HG02885 (cell line): ENCODE measurements at regions not wholly inside any gene's neighbourhood (a gene's known extent, or its start where the extent isn't known, plus 50 kb on each side); places are given as distances from the start of the nearest gene placed in this dataset.
"Not testable (repeated sequence)": the region's sequence is repeated elsewhere in the genome, so short reads cannot be mapped to it uniquely, and the experiment has no call there.

ENCODE experiments used
- ATAC-seq: cut with Tn5 transposase; IDR thresholded peaks from one replicate; pipeline ENCODE4 v1.9.1; 2021; ENCODE audit warnings: mild to moderate bottlenecking; ENCODE audit not compliant: unreplicated experiment, poor library complexity

- peak; percentile 86 for ATAC-seq
These were observed 72.6 kb upstream of the PTPN13 start for GRCh38 chr4:86521373-86521969.

GRCh38 chr4:86522349-86522748, 71.8 kb upstream of the PTPN13 start:
- no peak for ATAC-seq

- no peak for ATAC-seq
These were observed 70.8 kb upstream of the PTPN13 start for GRCh38 chr4:86523333-86523732.

- not testable (repeated sequence) for ATAC-seq
These were observed 66.4 kb upstream of the PTPN13 start for GRCh38 chr4:86527713-86528112.

- ATAC-seq, result no peak
These were observed 64.7 kb upstream of the PTPN13 start for GRCh38 chr4:86529436-86529835.

GRCh38 chr4:86530183-86530582, 63.9 kb upstream of the PTPN13 start:
- ATAC-seq, result no peak

- ATAC-seq, result no peak
These were observed 62.7 kb upstream of the PTPN13 start for GRCh38 chr4:86531440-86531839.

DNA sequence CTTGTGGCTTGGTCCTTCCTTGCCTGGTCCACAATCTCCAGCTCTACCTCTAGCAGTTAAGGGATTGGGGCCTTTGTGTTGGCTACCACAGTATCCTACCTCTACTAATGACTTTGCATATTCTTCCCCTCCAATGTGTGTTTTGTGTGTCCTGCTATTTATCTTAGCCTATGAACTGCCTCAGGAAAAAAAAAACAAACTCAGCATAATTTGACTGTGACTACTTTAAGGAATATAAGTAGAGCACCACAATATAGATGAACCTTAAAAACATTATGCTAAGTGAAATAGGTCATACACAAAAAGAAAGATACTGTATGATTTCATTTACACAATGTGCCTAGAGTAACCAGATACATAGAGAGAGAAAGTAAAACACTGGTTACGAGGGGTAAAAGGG, 61.3 kb upstream of the PTPN13 start:
- no peak for ATAC-seq

DNA sequence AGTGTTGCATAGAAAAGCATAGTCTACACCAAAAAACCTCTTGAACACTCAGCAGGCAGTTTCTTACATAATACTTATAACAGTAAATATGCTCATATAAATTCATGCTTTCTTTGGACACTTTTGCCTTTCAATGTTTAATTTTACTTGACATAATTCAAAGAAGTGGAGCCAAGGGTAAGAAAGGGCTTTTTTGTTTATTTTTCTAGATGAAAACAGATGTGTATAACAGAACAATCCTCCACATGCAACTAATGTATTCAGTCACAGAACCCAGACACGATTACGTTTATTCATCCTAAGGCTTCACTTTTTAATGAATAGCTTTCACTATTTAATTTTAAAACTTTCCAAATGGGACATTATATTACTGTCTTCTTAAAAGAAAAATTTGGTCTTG, 58.0 kb upstream of the PTPN13 start:
- no peak for ATAC-seq

DNA sequence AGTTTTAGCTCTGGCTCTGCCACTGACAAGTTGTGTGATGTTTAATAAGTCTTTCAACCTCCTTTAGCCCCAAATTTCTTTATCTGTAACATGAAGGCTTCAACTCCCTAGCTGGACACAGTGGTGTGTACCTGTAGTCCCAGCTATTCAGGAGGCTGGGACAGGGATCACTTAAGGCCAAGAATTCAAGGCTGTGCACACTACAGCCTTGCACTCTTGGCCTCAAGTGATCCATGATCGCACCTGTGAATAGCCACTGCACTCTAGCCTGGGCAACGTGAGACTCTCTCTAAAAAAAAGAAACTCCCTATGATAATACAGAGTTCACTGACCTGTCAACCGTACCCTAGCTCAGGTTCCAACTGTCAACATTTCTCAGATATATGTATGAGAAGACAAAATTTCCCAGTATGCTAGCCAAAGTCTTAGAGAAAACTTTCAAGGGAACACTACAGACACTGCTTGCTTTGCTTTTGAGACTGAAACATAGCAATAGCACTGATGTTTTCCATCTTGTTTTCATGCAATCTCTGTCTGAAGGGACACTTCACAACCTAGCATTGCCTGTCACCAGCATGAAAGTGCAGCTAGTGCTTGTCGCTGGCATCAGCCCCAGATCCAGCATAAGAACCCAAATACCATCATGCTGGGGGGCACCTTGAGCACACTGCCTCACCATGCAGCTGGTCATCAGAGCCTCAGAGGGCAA, 51.6 kb upstream of the PTPN13 start:
- ATAC-seq, result no peak

GRCh38 chr4:86543080-86543479, 51.0 kb upstream of the PTPN13 start:
- no peak for ATAC-seq

DNA sequence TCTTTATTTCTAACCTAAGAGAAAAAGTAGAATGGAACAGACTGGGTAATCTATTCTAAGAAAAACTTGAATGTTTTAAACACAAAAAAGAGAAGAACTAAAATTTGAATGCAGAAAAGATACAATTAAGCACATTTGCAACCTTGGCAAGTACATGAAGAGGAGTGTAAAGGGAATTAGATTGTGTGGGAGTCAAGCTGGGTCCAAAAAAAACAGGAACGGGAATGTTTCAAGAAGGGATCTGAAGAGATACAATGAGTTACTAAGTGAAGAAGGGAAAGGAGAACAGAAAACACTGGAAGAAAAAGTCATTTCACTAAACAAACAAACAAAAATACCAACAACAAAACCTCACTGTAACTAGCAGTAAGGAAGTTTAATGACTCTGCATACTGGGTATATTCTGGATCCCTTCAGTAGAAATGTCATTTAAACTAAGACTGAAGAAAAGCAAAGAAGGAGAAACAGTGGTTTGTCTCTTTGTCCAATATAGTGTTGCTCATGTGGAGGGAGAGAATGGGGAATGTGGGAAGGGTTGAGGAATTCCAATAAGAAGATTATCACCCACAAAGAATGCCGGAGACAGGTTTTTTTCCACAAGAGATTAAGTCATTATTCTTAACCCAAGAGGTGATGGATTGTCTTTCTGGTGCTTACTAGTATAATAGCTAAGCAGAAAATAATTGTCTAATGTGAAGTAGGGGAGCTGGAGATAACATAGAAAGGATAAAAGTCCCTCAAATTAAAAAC, 50.4 kb upstream of the PTPN13 start:
- no peak for ATAC-seq

- ATAC-seq, result peak; percentile 93
These were observed 49.7 kb upstream of the PTPN13 start for GRCh38 chr4:86544310-86544966.
